Panc1 (cell line): ENCODE measurements at regions not wholly inside any gene's neighbourhood (a gene's known extent, or its start where the extent isn't known, plus 50 kb on each side); places are given as distances from the start of the nearest gene placed in this dataset.

Source experiments
- CTCF ChIP-seq: fragments of 450-650 bp; IDR thresholded peaks from 2 replicates; pipeline ENCODE4 v1.5.1; 2017; ENCODE audit warnings: mild to moderate bottlenecking
- POLR2AphosphoS5 ChIP-seq: IDR thresholded peaks from 2 replicates; pipeline ENCODE4 v1.6.1; 2012; ENCODE audit warnings: mild to moderate bottlenecking, low read depth, low read length, moderate library complexity

GRCh38 chr12:126570566-126570965 lies 1505.3 kb downstream of the AACS start:
- TF ChIP-seq CTCF, result no peak
- TF ChIP-seq POLR2AphosphoS5, result no peak
